A549 (cell line): ENCODE measurements at regions not wholly inside any gene's neighbourhood (a gene's known extent, or its start where the extent isn't known, plus 50 kb on each side); places are given as distances from the start of the nearest gene placed in this dataset.

Source experiments
- ATAC-seq, 2 experiments: fragments of 200-7000 bp in 1 of 2; fragments of >200 bp in 1 of 2; cut with Nextera tagmentation in 1 of 2; cut with Tn5 transposase in 1 of 2; 3 replicates each; pipeline versions ENCODE4 v1.8.0 to v1.9.1; 2018 to 2020; ENCODE audit warnings: mild to moderate bottlenecking in 1 of 2, moderate library complexity in 1 of 2
- CTCF ChIA-PET: fragments of 300-600 bp; sonication (Branson Sonifier 250); formaldehyde crosslinking; extraction: SDS; loops from one replicate; lab custom pipeline; 2021; ENCODE audit warnings: antibody characterized with exemption, inconsistent platforms; lab: Yijun Ruan, JAX
- POLR2A ChIA-PET: fragments of 350-600 bp; formaldehyde crosslinking; extraction: SDS; loops from one replicate; lab custom pipeline; 2021; ENCODE audit warnings: antibody characterized with exemption, inconsistent platforms; lab: Yijun Ruan, JAX
- DNase-seq, 2 experiments: peaks; one replicate each; pipeline versions ENCODE4 v3.0.0 to v3.0.0-alpha.2; 2011 to 2016; ENCODE audit warnings: low read depth in 1 of 2, low spot score in 1 of 2
- FAIRE-seq: peaks from 2 replicates; lab custom pipeline; 2011; peaks lifted over from hg19 to GRCh38; lab: Jason Lieb, UNC
- H3K27ac ChIP-seq, 2 experiments: fragments of >200 bp; sonication (Bioruptor Twin); formaldehyde crosslinking; 3 replicates each; pipeline ENCODE4 v1.5.1; 2016 to 2017
- H3K4me1 ChIP-seq: fragments of >200 bp; sonication (Bioruptor Twin); formaldehyde crosslinking; 3 replicates; pipeline ENCODE4 v1.6.1; 2016
- H3K4me2 ChIP-seq: fragments of >200 bp; sonication (Bioruptor Twin); formaldehyde crosslinking; 3 replicates; pipeline ENCODE4 v1.6.1; 2016
- H3K4me3 ChIP-seq: fragments of >200 bp; sonication (Bioruptor Twin); formaldehyde crosslinking; 3 replicates; pipeline ENCODE4 v1.5.1; 2016
- H3K9me3 ChIP-seq: fragments of >200 bp; sonication (Bioruptor Twin); formaldehyde crosslinking; 3 replicates; pipeline ENCODE4 v1.6.1; 2016
- ATOH8 ChIP-seq: fragments of 250-450 bp; sonication (Bioruptor Pico); IDR thresholded peaks from 2 replicates; pipeline ENCODE4 v1.5.0; 2020; ENCODE audit warnings: low read depth, mild to moderate bottlenecking, moderate library complexity
- BHLHE40 ChIP-seq: IDR thresholded peaks from 2 replicates; pipeline ENCODE4 v1.6.1; 2012; ENCODE audit warnings: low read depth, low read length, inconsistent platforms
- CBX2 ChIP-seq: fragments of 200-600 bp; sonication (generic); IDR thresholded peaks from 2 replicates; pipeline ENCODE4 v1.6.1; 2016; ENCODE audit warnings: low read depth, mild to moderate bottlenecking, borderline replicate concordance
- CBX8 ChIP-seq: fragments of 200-600 bp; sonication (generic); IDR thresholded peaks from 2 replicates; pipeline ENCODE4 v1.6.1; 2016
- CEBPB ChIP-seq, 2 experiments: fragments of >200 bp in 1 of 2; sonication (Bioruptor Twin) in 1 of 2; formaldehyde crosslinking in 1 of 2; IDR thresholded peaks; 2 replicates each; pipeline ENCODE4 v1.6.1; 2012 to 2016
- CHD2 ChIP-seq: fragments of 150-350 bp; IDR thresholded peaks from 2 replicates; pipeline ENCODE4 v1.6.1; 2014; ENCODE audit warnings: low read length; ENCODE audit not compliant: partially characterized antibody
- CHD4 ChIP-seq: fragments of 200-600 bp; sonication (generic); IDR thresholded peaks from 2 replicates; pipeline ENCODE4 v1.6.1; 2016; ENCODE audit warnings: antibody characterized with exemption, mild to moderate bottlenecking, borderline replicate concordance
- EHF ChIP-seq: fragments of 250-450 bp; sonication (Bioruptor Pico); IDR thresholded peaks from 2 replicates; pipeline ENCODE4 v1.5.0; 2020; ENCODE audit warnings: mild to moderate bottlenecking
- EHMT2 ChIP-seq: fragments of 200-600 bp; sonication (generic); IDR thresholded peaks from 2 replicates; pipeline ENCODE4 v1.6.1; 2016; ENCODE audit warnings: antibody characterized with exemption, low read depth, mild to moderate bottlenecking, moderate library complexity
- ELK1 ChIP-seq: fragments of 150-350 bp; IDR thresholded peaks from 2 replicates; pipeline ENCODE4 v1.6.1; 2014; ENCODE audit warnings: low read depth, mild to moderate bottlenecking, low read length
- GATA3 ChIP-seq: IDR thresholded peaks from 2 replicates; pipeline ENCODE4 v1.6.1; 2012; ENCODE audit warnings: borderline replicate concordance
- HDAC2 ChIP-seq: fragments of 200-600 bp; sonication (generic); IDR thresholded peaks from 2 replicates; pipeline ENCODE4 v1.6.1; 2016
- HEYL ChIP-seq: fragments of 250-450 bp; sonication (Bioruptor Pico); IDR thresholded peaks from 2 replicates; pipeline ENCODE4 v1.8.0; 2021; ENCODE audit warnings: mild to moderate bottlenecking, moderate library complexity
- MAX ChIP-seq: IDR thresholded peaks from 2 replicates; pipeline ENCODE4 v1.6.1; 2012
- MYC ChIP-seq: IDR thresholded peaks from 2 replicates; pipeline ENCODE4 v1.6.1; 2012; ENCODE audit warnings: mild to moderate bottlenecking, inconsistent platforms, low read length, improper control_type of control experiment, borderline replicate concordance
- NR3C1 ChIP-seq: fragments of >200 bp; sonication (Bioruptor Twin); formaldehyde crosslinking; IDR thresholded peaks from 3 replicates; pipeline ENCODE4 v1.6.1; 2017
- PHF8 ChIP-seq: fragments of 200-600 bp; sonication (generic); IDR thresholded peaks from 2 replicates; pipeline ENCODE4 v1.6.1; 2016; ENCODE audit warnings: low read depth, mild to moderate bottlenecking, antibody characterized with exemption, moderate library complexity, borderline replicate concordance
- POLR2A ChIP-seq: IDR thresholded peaks from 2 replicates; pipeline ENCODE4 v1.6.1; 2012; ENCODE audit warnings: mild to moderate bottlenecking, low read length
- POLR2AphosphoS2 ChIP-seq: conservative IDR thresholded peaks from 2 replicates; pipeline ENCODE4 v1.6.1; 2012; ENCODE audit warnings: low read length, improper control_type of control experiment, inconsistent platforms
- RAD21 ChIP-seq, 2 experiments: fragments of >200 bp in 1 of 2; sonication (Bioruptor Twin) in 1 of 2; formaldehyde crosslinking in 1 of 2; IDR thresholded peaks in 1 of 2; conservative IDR thresholded peaks in 1 of 2; 2 replicates in 1 of 2; 3 replicates in 1 of 2; pipeline ENCODE4 v1.6.1; 2012 to 2018; ENCODE audit warnings: inconsistent platforms in 1 of 2
- RARB ChIP-seq: fragments of 250-450 bp; sonication (Bioruptor Pico); IDR thresholded peaks from 2 replicates; pipeline ENCODE4 v1.8.0; 2021; ENCODE audit warnings: mild to moderate bottlenecking, moderate library complexity
- RFX5 ChIP-seq: fragments of 450-650 bp; IDR thresholded peaks from 2 replicates; pipeline ENCODE4 v1.7.1; 2014; ENCODE audit warnings: antibody characterized with exemption, mild to moderate bottlenecking, moderate library complexity
- RNF2 ChIP-seq: fragments of 200-600 bp; sonication (generic); IDR thresholded peaks from 2 replicates; pipeline ENCODE4 v1.6.1; 2016; ENCODE audit warnings: low read depth, mild to moderate bottlenecking, antibody characterized with exemption, moderate library complexity, borderline replicate concordance
- USF2 ChIP-seq: fragments of 450-650 bp; IDR thresholded peaks from 2 replicates; pipeline ENCODE4 v1.6.1; 2014; ENCODE audit warnings: antibody characterized with exemption
- ZNF302 ChIP-seq: fragments of 250-450 bp; sonication (Bioruptor Pico); IDR thresholded peaks from 2 replicates; pipeline ENCODE4 v1.9.0; 2021; ENCODE audit warnings: inconsistent platforms, mild to moderate bottlenecking, moderate library complexity
- WGBS: methylation state at CpG from one replicate; pipeline ENCODE4 v1.1.6; 2017; ENCODE audit errors: missing lambda C conversion rate; 5-methylcytosine and 5-hydroxymethylcytosine counted together

- Histone ChIP-seq H3K4me2 (no peak overlapping the region), H3K9me3 (0 out of 3 replicates have a peak, but pooled peaks cover 2% of the 10 kb centered on the region), H3K27ac (no peak overlapping the region), H3K4me3 (no peak overlapping the region), H3K4me1 (no peaks in the 10 kb centered on the region)
- DNase-seq: no peak
- WGBS: 39% methylated on average over 4 of the region's 4 CpGs
- POLR2A ChIA-PET: no interaction called here
- FAIRE-seq: no peak
- CTCF ChIA-PET: no interaction called here
- no peak for TF ChIP-seq CHD4
- no peak for TF ChIP-seq EHMT2
- TF ChIP-seq NR3C1: no peak
- no peak for TF ChIP-seq RAD21 (conservative IDR thresholded peaks at IDR 0.05 in 1 of 2, IDR thresholded peaks at IDR 0.05 in 1 of 2)
- no peak for TF ChIP-seq POLR2A
- no peak for TF ChIP-seq HEYL (CRISPR knock-in tag)
- TF ChIP-seq MAX: no peak
- no peak for TF ChIP-seq RNF2
- no peak for TF ChIP-seq RFX5
- no peak for TF ChIP-seq PHF8
- no peak for TF ChIP-seq CHD2
- no peak for TF ChIP-seq CBX8
- TF ChIP-seq ELK1: no peak
- ATAC-seq: no peak
Measured at GRCh38 chr7:133155146-133155545, 73.3 kb upstream of the CHCHD3 start.

GRCh38 chr7:133155642-133156041 lies 73.8 kb upstream of the CHCHD3 start:
- POLR2A ChIA-PET: no interaction called here
- H3K27ac ChIP-seq: no peak overlapping the region
- 87% methylated on average over 1 of the region's 1 CpG for WGBS
- no peaks in the 10 kb centered on the region for H3K4me1 ChIP-seq
- FAIRE-seq: no peak
- no peak overlapping the region for H3K4me2 ChIP-seq
- 0 out of 3 replicates have a peak, but pooled peaks cover 2% of the 10 kb centered on the region for H3K9me3 ChIP-seq
- no peak for DNase-seq
- H3K4me3 ChIP-seq: no peak overlapping the region
- no peak for ATAC-seq
- no peak for TF ChIP-seq POLR2A
- TF ChIP-seq ZNF302 (CRISPR knock-in tag): no peak
- TF ChIP-seq CEBPB (IDR thresholded peaks at IDR 0.05): no peak
- no peak for TF ChIP-seq MYC
- TF ChIP-seq HDAC2: no peak
- TF ChIP-seq POLR2AphosphoS2: no peak
- no peak for TF ChIP-seq USF2
- no peak for TF ChIP-seq EHF
- TF ChIP-seq CBX2: no peak
- TF ChIP-seq ATOH8 (CRISPR knock-in tag): no peak
- TF ChIP-seq BHLHE40: no peak
- no peak for TF ChIP-seq GATA3
- no peak for TF ChIP-seq EHMT2
- TF ChIP-seq RARB (CRISPR knock-in tag): no peak
- TF ChIP-seq, all 56 proteins: peak for 0
- CTCF ChIA-PET: no interaction called here
